A549 (cell line): ENCODE measurements at regions not wholly inside any gene's neighbourhood (a gene's known extent, or its start where the extent isn't known, plus 50 kb on each side); places are given as distances from the start of the nearest gene placed in this dataset.

Source experiments
- CEBPB ChIP-seq, 2 experiments: fragments of >200 bp in 1 of 2; sonication (Bioruptor Twin) in 1 of 2; formaldehyde crosslinking in 1 of 2; IDR thresholded peaks; 2 replicates each; pipeline ENCODE4 v1.6.1; 2012 to 2016
- KDM1A ChIP-seq: fragments of 200-600 bp; sonication (generic); IDR thresholded peaks from 2 replicates; pipeline ENCODE4 v1.6.1; 2016; ENCODE audit warnings: low read depth, mild to moderate bottlenecking
- POLR2A ChIP-seq: IDR thresholded peaks from 2 replicates; pipeline ENCODE4 v1.6.1; 2012; ENCODE audit warnings: mild to moderate bottlenecking, low read length
- RARB ChIP-seq: fragments of 250-450 bp; sonication (Bioruptor Pico); IDR thresholded peaks from 2 replicates; pipeline ENCODE4 v1.8.0; 2021; ENCODE audit warnings: mild to moderate bottlenecking, moderate library complexity
- RFX5 ChIP-seq: fragments of 450-650 bp; IDR thresholded peaks from 2 replicates; pipeline ENCODE4 v1.7.1; 2014; ENCODE audit warnings: antibody characterized with exemption, mild to moderate bottlenecking, moderate library complexity
- TF ChIP-seq, protein P1 (sequence below): fragments of 150-350 bp; IDR thresholded peaks from 2 replicates; pipeline ENCODE4 v1.6.1; 2014; ENCODE audit warnings: low read depth, mild to moderate bottlenecking, low read length
- TF ChIP-seq, protein P2 (sequence below): fragments of 200-600 bp; sonication (generic); IDR thresholded peaks from 2 replicates; pipeline ENCODE4 v1.6.1; 2016; ENCODE audit warnings: antibody characterized with exemption, mild to moderate bottlenecking, moderate library complexity

DNA sequence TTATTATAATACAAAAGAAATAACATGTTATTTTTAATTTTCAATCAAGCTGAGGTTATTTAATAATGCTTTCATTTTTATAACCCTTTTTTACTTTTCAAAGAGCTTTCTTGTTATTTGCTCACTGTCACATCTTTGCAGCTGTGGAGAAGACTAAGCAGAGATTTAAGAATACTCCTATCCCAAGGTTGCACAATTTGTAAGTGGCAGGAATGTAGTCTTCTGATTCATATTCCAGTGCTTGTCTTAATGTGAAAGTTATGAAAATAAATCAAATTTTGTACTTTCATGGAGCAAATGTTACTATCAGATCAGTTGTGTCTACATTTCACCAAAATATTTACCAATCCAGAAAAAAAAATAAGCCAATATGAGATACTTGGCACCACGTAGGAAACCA is 86.6 kb downstream of the DDIT4L start:
- TF ChIP-seq RARB (no peak), RFX5 (no peak), POLR2A (no peak), KDM1A (no peak), CEBPB (IDR thresholded peaks at IDR 0.05) (no peak)
- TF ChIP-seq, protein P1, sequence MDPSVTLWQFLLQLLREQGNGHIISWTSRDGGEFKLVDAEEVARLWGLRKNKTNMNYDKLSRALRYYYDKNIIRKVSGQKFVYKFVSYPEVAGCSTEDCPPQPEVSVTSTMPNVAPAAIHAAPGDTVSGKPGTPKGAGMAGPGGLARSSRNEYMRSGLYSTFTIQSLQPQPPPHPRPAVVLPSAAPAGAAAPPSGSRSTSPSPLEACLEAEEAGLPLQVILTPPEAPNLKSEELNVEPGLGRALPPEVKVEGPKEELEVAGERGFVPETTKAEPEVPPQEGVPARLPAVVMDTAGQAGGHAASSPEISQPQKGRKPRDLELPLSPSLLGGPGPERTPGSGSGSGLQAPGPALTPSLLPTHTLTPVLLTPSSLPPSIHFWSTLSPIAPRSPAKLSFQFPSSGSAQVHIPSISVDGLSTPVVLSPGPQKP = no peak
- TF ChIP-seq, protein P2, sequence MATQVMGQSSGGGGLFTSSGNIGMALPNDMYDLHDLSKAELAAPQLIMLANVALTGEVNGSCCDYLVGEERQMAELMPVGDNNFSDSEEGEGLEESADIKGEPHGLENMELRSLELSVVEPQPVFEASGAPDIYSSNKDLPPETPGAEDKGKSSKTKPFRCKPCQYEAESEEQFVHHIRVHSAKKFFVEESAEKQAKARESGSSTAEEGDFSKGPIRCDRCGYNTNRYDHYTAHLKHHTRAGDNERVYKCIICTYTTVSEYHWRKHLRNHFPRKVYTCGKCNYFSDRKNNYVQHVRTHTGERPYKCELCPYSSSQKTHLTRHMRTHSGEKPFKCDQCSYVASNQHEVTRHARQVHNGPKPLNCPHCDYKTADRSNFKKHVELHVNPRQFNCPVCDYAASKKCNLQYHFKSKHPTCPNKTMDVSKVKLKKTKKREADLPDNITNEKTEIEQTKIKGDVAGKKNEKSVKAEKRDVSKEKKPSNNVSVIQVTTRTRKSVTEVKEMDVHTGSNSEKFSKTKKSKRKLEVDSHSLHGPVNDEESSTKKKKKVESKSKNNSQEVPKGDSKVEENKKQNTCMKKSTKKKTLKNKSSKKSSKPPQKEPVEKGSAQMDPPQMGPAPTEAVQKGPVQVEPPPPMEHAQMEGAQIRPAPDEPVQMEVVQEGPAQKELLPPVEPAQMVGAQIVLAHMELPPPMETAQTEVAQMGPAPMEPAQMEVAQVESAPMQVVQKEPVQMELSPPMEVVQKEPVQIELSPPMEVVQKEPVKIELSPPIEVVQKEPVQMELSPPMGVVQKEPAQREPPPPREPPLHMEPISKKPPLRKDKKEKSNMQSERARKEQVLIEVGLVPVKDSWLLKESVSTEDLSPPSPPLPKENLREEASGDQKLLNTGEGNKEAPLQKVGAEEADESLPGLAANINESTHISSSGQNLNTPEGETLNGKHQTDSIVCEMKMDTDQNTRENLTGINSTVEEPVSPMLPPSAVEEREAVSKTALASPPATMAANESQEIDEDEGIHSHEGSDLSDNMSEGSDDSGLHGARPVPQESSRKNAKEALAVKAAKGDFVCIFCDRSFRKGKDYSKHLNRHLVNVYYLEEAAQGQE = no peak
